ENCODE measurements at regions not wholly inside any gene's neighbourhood (a gene's known extent, or its start where the extent isn't known, plus 50 kb on each side); places are given as distances from the start of the nearest gene placed in this dataset.

GRCh38 chr3:6750782-6751181, 110.1 kb upstream of the GRM7 start:
- no peaks in the 10 kb centered on the region for H3K9me1 ChIP-seq (replicated peaks; ENCODE audit: control insufficient read depth, extremely low read depth, insufficient read depth, low read length)
- peaks cover 1% of the 10 kb centered on the region for H3K9me3 ChIP-seq (replicated peaks; ENCODE audit: control insufficient read depth, insufficient read depth, low read length)
- H3K9ac ChIP-seq (replicated peaks; ENCODE audit: extremely low read depth, insufficient read depth, low read length), result no peak overlapping the region
- H3K27ac ChIP-seq (ENCODE audit: insufficient read depth, low read depth, low read length), result no peak overlapping the region
- H3K4me3 ChIP-seq (replicated peaks in 1 of 3; ENCODE audit: insufficient read depth in 1 of 3, low read depth in 1 of 3, low read length in 3 of 3), result no peak overlapping the region
- no peak overlapping the region for H2AFZ ChIP-seq (ENCODE audit: low read depth, low read length)
- no TSS peak for BruUV-seq (replicated peaks)
- no peaks in the 10 kb centered on the region for H4K20me1 ChIP-seq (replicated peaks; ENCODE audit: control insufficient read depth, extremely low read depth, insufficient read depth, low read length)
- DNase-seq (ENCODE audit: low read depth, low spot score), result no peak
- H3K4me2 ChIP-seq (ENCODE audit: insufficient read depth, low read length), result no peak overlapping the region
- dilution Hi-C loops (cut with MboI; ENCODE audit: extremely low pct_ligation_motif_present, low sequenced_read_pairs) (no loop called here), intact Hi-C loops (cut with micrococcal nuclease) (no loop called here)
- ChIA-PET CTCF (no interaction called here), POLR2A (no interaction called here)
- no peaks in the 10 kb centered on the region for H3K4me1 ChIP-seq (ENCODE audit: control insufficient read depth, extremely low read depth, insufficient read depth, low read length)
- no peaks in the 10 kb centered on the region for H3K79me2 ChIP-seq (ENCODE audit: control insufficient read depth, insufficient read depth, low read length)
- no peak for FAIRE-seq
- TF ChIP-seq JUN (IDR thresholded peaks at IDR 0.05; ENCODE audit: borderline replicate concordance, insufficient read depth, insufficient read length, low read depth) (no peak), EZH2 (IDR thresholded peaks at IDR 0.05; ENCODE audit: borderline replicate concordance, low read depth, low read length, severe bottlenecking) (no peak), MAX (IDR thresholded peaks at IDR 0.05; ENCODE audit: insufficient read depth, insufficient read length) (no peak), FOS (IDR thresholded peaks at IDR 0.05; ENCODE audit: borderline replicate concordance, insufficient read depth, low read length) (no peak), POLR2A (IDR thresholded peaks at IDR 0.05; ENCODE audit: low read depth, low read length) (no peak)
- no peaks in the 10 kb centered on the region for H3K36me3 ChIP-seq (ENCODE audit: control insufficient read depth in 2 of 2, extremely low read depth in 1 of 2, insufficient read depth in 2 of 2, low read length in 2 of 2)
- H3K27me3 ChIP-seq (ENCODE audit: control insufficient read depth in 2 of 2, insufficient read depth in 2 of 2, low read length in 2 of 2), result no peaks in the 10 kb centered on the region

- ChIA-PET CTCF (no interaction called here), POLR2A (no interaction called here)
- Histone ChIP-seq H3K4me3 (replicated peaks in 1 of 3; ENCODE audit: insufficient read depth in 1 of 3, low read depth in 1 of 3, low read length in 3 of 3) (no peak overlapping the region), H3K27me3 (ENCODE audit: control insufficient read depth in 2 of 2, insufficient read depth in 2 of 2, low read length in 2 of 2) (no peaks in the 10 kb centered on the region), H3K4me1 (ENCODE audit: control insufficient read depth, extremely low read depth, insufficient read depth, low read length) (no peaks in the 10 kb centered on the region), H3K4me2 (ENCODE audit: insufficient read depth, low read length) (no peak overlapping the region), H3K9ac (replicated peaks; ENCODE audit: extremely low read depth, insufficient read depth, low read length) (no peak overlapping the region), H2AFZ (ENCODE audit: low read depth, low read length) (no peak overlapping the region), H3K9me3 (replicated peaks; ENCODE audit: control insufficient read depth, insufficient read depth, low read length) (no peaks in the 10 kb centered on the region), H3K79me2 (ENCODE audit: control insufficient read depth, insufficient read depth, low read length) (no peaks in the 10 kb centered on the region), H3K36me3 (ENCODE audit: control insufficient read depth in 2 of 2, extremely low read depth in 1 of 2, insufficient read depth in 2 of 2, low read length in 2 of 2) (no peaks in the 10 kb centered on the region), H3K27ac (ENCODE audit: insufficient read depth, low read depth, low read length) (no peak overlapping the region), H3K9me1 (replicated peaks; ENCODE audit: control insufficient read depth, extremely low read depth, insufficient read depth, low read length) (no peaks in the 10 kb centered on the region), H4K20me1 (replicated peaks; ENCODE audit: control insufficient read depth, extremely low read depth, insufficient read depth, low read length) (no peaks in the 10 kb centered on the region)
- FAIRE-seq (no peak), DNase-seq (ENCODE audit: low read depth, low spot score) (no peak)
- TF ChIP-seq EZH2 (IDR thresholded peaks at IDR 0.05; ENCODE audit: borderline replicate concordance, low read depth, low read length, severe bottlenecking), result no peak
- no peak for TF ChIP-seq MYC (IDR thresholded peaks at IDR 0.05; ENCODE audit: low read depth, low read length)
- TF ChIP-seq GATA2 (IDR thresholded peaks at IDR 0.05; ENCODE audit: insufficient read depth, insufficient read length, low read depth, low read length), result no peak
- no peak for TF ChIP-seq POLR2AphosphoS5 (IDR thresholded peaks at IDR 0.05; ENCODE audit: insufficient read depth, low read depth, low read length)
- no peak for TF ChIP-seq POLR2A (IDR thresholded peaks at IDR 0.05; ENCODE audit: low read depth, low read length)
- TF ChIP-seq CTCF (IDR thresholded peaks at IDR 0.05; ENCODE audit: extremely low read depth in 1 of 2, insufficient read depth in 1 of 2, low read depth in 1 of 2, low read length in 2 of 2), result no peak
- TF ChIP-seq MAX (IDR thresholded peaks at IDR 0.05; ENCODE audit: insufficient read depth, insufficient read length), result no peak
- TF ChIP-seq FOS (IDR thresholded peaks at IDR 0.05; ENCODE audit: borderline replicate concordance, insufficient read depth, low read length), result no peak
- no peak for TF ChIP-seq JUN (IDR thresholded peaks at IDR 0.05; ENCODE audit: borderline replicate concordance, insufficient read depth, insufficient read length, low read depth)
- intact Hi-C loops (cut with micrococcal nuclease), result no loop called here
- dilution Hi-C loops (cut with MboI; ENCODE audit: extremely low pct_ligation_motif_present, low sequenced_read_pairs), result no loop called here
- BruUV-seq (replicated peaks), result no TSS peak
Measured at GRCh38 chr3:6753536-6753935, 107.4 kb upstream of the GRM7 start.

All from endothelial cell of umbilical vein (primary cell).